ENCODE measurements at regions not wholly inside any gene's neighbourhood (a gene's known extent, or its start where the extent isn't known, plus 50 kb on each side); places are given as distances from the start of the nearest gene placed in this dataset.

- TF ChIP-seq, protein P1, sequence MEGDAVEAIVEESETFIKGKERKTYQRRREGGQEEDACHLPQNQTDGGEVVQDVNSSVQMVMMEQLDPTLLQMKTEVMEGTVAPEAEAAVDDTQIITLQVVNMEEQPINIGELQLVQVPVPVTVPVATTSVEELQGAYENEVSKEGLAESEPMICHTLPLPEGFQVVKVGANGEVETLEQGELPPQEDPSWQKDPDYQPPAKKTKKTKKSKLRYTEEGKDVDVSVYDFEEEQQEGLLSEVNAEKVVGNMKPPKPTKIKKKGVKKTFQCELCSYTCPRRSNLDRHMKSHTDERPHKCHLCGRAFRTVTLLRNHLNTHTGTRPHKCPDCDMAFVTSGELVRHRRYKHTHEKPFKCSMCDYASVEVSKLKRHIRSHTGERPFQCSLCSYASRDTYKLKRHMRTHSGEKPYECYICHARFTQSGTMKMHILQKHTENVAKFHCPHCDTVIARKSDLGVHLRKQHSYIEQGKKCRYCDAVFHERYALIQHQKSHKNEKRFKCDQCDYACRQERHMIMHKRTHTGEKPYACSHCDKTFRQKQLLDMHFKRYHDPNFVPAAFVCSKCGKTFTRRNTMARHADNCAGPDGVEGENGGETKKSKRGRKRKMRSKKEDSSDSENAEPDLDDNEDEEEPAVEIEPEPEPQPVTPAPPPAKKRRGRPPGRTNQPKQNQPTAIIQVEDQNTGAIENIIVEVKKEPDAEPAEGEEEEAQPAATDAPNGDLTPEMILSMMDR (IDR thresholded peaks at IDR 0.05; ENCODE audit: unreplicated experiment), result peak; percentile 87
- Mint-ChIP-seq H3K9me3 (no peaks in the 10 kb centered on the region), H3K4me3 (peak overlapping the region; percentile 58), H3K4me1 (peaks cover 8% of the 10 kb centered on the region), H3K36me3 (no peaks in the 10 kb centered on the region), H3K27me3 (ENCODE audit: low read depth) (peaks cover 5% of the 10 kb centered on the region), H3K27ac (peak overlapping the region; percentile 52)
- DNase-seq (ENCODE audit: low spot score in 2 of 2, unreplicated experiment in 2 of 2), result peak; percentile 75 to 92
These were observed 76.3 kb upstream of the TRIM2 start for GRCh38 chr4:153127760-153128494.

- H3K4me1 Mint-ChIP-seq, result peaks cover 8% of the 10 kb centered on the region
- no peak for DNase-seq (ENCODE audit: low spot score in 2 of 2, unreplicated experiment in 2 of 2)
- no peaks in the 10 kb centered on the region for H3K9me3 Mint-ChIP-seq
- H3K36me3 Mint-ChIP-seq, result no peaks in the 10 kb centered on the region
- TF ChIP-seq, protein P1 (IDR thresholded peaks at IDR 0.05; ENCODE audit: unreplicated experiment), result peak; percentile 26
- H3K27me3 Mint-ChIP-seq (ENCODE audit: low read depth), result no peaks in the 10 kb centered on the region
- no peak overlapping the region for H3K4me3 Mint-ChIP-seq
- no peak overlapping the region for H3K27ac Mint-ChIP-seq
These were observed 72.6 kb upstream of the TRIM2 start for GRCh38 chr4:153131596-153131995.

DNA sequence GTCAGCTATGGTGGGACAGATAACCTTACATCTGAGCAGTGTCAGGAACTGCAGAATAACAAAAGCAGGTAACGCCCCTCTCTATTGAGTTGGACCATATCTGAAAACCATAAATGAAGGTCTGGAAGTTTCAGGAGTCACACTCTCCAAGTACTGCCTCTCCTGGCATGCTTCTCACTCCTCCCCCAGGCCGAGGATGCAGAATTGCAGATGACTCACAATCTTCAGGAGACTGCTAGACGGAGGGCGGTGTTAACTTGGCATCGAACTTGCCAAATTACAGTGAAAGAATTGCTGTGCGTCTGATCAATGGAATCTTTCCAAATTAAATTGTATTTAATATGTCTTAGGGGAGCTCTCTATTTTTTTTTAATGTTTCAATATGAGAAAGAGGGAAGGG lies 67.1 kb upstream of the TRIM2 start:
- Mint-ChIP-seq H3K9me3 (no peaks in the 10 kb centered on the region), H3K4me1 (peaks cover 10% of the 10 kb centered on the region), H3K36me3 (no peaks in the 10 kb centered on the region), H3K27ac (no peak overlapping the region), H3K27me3 (ENCODE audit: low read depth) (no peaks in the 10 kb centered on the region), H3K4me3 (no peak overlapping the region)
- DNase-seq (ENCODE audit: low spot score in 2 of 2, unreplicated experiment in 2 of 2), result no peak
- TF ChIP-seq, protein P1 (IDR thresholded peaks at IDR 0.05; ENCODE audit: unreplicated experiment), result no peak

DNA sequence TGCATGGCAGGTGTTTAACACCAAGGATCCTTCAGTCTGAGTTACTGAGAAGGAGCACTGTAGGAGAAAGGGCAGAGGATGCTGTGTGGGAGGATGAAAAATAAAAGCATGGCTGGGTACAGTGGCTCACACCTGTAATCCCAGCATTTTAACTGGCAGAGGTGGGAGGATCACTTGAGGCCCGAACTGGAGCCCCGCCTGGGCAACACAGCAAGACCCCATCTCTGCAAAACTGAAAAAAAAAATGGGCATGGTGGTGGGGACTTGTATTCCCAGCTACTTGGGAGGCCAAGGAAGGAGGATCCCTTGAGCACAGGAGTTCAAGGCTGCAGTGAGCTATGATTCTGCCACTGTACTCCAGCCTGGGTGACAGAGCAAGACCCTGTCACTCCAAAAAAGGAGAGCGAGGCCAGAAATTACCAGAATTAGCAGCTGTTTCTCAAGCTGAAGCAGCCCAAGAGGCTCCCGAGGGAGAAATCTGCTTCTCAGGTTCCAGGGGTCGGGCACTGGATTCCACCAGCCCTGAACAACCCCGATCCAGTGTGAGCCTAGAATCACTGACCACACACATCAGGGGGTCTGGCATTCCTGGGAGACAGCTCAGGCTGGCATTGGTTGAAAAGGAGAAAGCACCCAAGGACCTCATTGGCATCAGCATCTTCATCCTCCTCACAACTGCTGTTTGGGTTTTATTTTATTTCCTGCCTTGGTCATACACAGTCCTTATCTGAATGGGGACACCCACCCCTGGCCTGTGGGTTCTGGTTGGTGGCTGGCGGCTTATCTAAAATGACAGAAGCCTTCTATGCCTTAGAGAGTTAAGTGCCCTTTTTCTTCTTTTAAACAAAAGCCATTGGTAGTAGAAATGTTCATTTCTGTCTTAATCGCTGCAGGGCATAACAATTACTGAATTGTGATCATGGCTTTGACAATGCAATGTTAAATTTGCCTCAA lies 66.3 kb upstream of the TRIM2 start:
- Mint-ChIP-seq H3K27ac (no peak overlapping the region), H3K36me3 (no peaks in the 10 kb centered on the region), H3K27me3 (ENCODE audit: low read depth) (no peaks in the 10 kb centered on the region), H3K4me1 (peaks cover 10% of the 10 kb centered on the region), H3K4me3 (no peak overlapping the region), H3K9me3 (no peaks in the 10 kb centered on the region)
- TF ChIP-seq, protein P1 (IDR thresholded peaks at IDR 0.05; ENCODE audit: unreplicated experiment), result no peak
- no peak for DNase-seq (ENCODE audit: low spot score in 2 of 2, unreplicated experiment in 2 of 2)

DNA sequence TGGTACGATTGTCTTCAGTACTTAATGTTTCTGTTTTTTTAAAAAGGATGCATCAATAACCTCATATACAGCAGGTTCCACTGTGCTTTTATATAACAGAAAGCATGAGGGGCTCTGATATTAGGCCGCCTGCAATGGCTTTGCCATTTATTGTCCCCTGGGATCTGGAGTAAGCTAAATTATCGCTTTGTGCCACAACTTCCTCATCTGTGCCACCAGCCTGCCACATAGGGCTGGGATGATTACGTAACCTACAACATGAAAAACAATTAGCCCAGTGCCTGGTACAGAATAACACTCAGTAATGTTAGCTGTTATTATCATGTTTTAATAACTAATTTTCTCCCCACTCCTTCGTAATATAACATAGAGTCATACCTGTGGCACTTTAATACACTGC lies 65.5 kb upstream of the TRIM2 start:
- no peaks in the 10 kb centered on the region for H3K27me3 Mint-ChIP-seq (ENCODE audit: low read depth)
- H3K36me3 Mint-ChIP-seq, result no peaks in the 10 kb centered on the region
- no peaks in the 10 kb centered on the region for H3K9me3 Mint-ChIP-seq
- TF ChIP-seq, protein P1 (IDR thresholded peaks at IDR 0.05; ENCODE audit: unreplicated experiment), result no peak
- no peak overlapping the region for H3K4me3 Mint-ChIP-seq
- DNase-seq (ENCODE audit: low spot score in 2 of 2, unreplicated experiment in 2 of 2), result no peak
- no peak overlapping the region for H3K27ac Mint-ChIP-seq
- peaks cover 17% of the 10 kb centered on the region for H3K4me1 Mint-ChIP-seq
